GM19452 (cell line): ENCODE measurements at regions not wholly inside any gene's neighbourhood (a gene's known extent, or its start where the extent isn't known, plus 50 kb on each side); places are given as distances from the start of the nearest gene placed in this dataset.
"Not testable (repeated sequence)": the region's sequence is repeated elsewhere in the genome, so short reads cannot be mapped to it uniquely, and the experiment has no call there.

Experiments used
- ATAC-seq: cut with Tn5 transposase; IDR thresholded peaks from one replicate; pipeline ENCODE4 v1.9.1; 2021; ENCODE audit not compliant: unreplicated experiment

DNA sequence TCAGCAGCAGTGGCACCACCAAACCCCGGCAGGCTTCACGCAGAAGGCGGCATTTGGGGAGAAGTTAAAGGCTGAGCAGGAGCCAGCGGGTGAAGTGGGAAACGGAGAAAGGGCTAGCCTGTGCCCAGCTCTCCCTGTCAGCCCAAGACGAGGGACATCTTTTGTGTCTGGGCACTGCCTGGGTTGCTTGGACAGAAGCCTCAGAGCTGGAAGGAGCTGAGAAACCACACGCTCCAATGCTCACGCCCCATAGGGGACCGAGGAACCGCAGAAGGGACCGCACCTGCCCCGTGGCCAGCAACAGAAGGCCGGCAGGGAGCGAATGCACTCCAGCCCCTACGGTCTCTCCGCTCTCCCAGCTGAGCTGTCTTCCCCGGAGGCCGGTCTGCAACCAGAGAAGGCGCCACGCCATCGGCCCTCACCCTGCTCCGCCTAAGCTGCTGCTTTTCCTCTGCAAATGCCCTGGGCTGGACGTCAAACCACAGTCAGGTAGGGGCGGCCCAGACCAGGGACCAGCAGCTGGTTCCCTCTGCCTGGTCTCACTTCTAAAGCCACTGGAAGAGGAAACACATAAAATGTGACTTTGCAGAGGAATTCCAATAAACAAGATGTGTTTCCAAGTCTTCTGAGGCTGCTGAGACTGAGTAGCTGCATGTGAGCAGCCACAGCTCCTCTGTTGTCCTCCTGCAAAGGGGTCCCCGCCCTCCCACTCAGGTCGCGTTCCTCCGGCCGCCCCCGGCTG lies 182.4 kb upstream of the ZNF469 start:
- not testable (repeated sequence) for ATAC-seq

GRCh38 chr16:88200896-88201185 lies 181.9 kb upstream of the ZNF469 start:
- no peak for ATAC-seq

GRCh38 chr16:88201611-88202010 lies 181.1 kb upstream of the ZNF469 start:
- not testable (repeated sequence) for ATAC-seq

- ATAC-seq, result no peak
These were observed 180.5 kb upstream of the ZNF469 start for GRCh38 chr16:88202207-88202745.

DNA sequence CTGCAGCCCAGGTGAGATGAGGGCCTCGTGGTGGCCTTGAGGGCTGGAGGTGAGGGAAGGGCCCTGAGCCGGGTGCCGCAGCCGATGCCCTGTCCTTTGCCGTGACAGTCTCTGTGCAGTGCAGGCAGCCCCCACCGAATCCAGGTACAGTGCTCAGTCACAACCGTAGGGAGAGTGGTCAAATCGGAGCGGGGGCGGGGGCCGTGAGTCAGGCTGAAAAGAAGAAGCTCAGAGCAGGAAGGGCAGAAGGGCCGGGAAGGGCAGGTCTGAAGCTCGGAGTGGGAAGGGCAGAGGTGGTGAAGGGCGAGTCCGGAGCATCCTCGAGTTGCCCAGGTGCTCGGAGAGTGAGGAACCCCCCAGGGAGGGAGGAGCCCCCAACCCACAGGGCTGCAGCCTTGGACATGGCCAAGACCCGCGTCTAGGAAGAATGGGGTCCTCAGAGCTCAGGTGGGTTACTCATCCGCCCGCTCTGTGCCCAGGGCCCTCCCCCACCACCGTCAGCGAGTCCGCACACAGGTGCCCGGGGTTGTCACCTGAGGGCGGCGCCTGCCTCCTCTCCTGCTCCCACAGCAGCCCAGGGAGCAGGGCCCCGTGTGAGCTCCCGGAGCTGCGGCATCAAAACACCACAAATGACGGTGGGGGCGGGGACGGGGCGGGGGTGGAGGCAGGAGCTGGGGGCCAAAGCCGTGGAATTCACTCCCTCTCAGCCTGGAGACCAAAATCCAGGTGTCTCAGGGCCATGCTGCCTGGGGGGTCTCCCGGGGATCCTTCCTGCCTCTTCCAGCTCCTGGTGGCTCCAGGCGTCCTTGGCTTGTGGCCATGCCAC lies 179.7 kb upstream of the ZNF469 start:
- ATAC-seq, result not testable (repeated sequence)

DNA sequence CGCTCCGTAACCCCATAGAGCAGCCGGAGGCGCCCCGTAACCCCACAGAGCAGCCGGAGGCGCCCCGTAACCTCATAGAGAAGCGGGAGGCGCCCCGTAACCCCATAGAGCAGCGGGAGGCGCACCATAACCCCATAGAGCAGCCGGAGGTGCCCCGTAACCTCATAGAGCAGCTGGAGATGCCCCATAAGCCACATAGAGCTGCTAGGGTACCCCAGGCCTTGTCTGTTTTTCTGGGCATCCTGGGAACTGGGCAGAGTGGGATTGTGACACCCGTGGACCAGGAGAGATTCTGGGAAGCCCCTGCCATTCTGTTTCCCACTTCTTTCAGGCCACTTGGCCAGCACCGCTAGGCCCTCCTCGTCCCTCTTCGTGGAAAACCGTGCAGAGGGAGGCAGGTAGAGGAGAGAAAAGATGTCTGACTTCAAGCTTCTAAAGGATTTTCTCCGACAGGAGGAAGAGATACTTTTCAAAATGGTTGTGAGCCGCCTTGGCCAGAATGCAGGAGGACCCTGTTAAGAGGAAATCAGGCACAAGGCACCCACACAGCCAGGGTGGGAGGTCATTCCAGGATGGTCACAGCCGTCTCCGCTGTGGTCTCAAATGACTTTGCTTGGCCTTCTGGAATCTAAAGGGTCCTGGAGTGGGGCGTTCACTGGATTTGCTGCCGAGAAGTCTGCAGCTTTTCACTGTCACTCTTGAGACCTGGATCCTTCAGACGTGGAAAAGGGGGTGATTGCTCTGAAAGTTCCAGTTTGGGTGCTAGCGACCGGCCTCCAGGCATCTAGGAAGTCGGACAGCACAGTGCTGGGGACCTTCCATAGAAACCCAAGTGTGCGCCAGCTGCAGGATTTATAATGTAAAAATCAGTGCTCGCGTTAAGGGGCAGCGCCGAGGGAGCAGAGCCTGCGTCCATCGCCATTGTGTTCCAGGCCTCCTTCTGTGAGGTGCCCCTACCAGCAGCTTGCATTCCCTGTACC lies 178.3 kb upstream of the ZNF469 start:
- ATAC-seq, result not testable (repeated sequence)

- ATAC-seq, result not testable (repeated sequence)
These were observed 177.3 kb upstream of the ZNF469 start for GRCh38 chr16:88205482-88205881.

DNA sequence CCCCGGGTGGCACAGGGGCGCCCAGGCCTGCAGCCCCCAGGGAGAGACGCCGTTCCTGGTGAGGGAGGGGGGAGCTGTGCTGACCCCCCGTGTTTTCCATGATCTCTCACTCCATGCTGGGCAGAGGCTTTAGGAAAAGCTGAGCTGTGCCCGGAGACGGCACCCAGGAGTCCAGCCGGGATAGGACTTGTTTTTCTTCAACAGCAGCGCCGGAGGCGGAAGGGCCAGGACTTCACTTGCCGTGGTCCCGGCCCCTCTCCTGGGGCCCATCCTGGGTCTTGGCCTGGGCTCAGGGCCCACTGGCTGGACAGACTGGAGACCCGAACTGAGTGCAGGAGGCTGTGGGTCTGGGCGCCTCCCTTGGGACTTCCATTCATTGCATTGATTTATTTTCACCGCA lies 176.8 kb upstream of the ZNF469 start:
- not testable (repeated sequence) for ATAC-seq

DNA sequence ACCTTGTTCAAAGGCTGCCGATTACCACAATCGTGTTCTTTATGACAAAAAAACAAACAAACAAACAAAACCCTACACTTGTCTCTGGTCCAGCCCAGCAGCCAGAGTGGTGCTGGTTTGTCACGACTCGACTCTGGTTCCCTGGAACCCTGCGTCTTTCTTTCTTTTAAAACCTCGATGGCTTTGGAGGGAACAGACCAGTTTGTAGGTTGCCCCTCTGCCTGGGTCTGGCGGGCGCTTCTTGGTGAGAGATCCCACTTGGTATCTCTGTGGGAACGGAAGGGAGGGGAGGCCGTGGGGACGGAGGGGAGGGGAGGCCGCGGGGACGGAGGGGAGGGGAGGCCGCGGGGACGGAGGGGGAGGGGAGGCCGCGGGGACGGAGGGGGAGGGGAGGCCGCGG lies 176.2 kb upstream of the ZNF469 start:
- not testable (repeated sequence) for ATAC-seq

- no peak for ATAC-seq
These were observed 174.6 kb upstream of the ZNF469 start for GRCh38 chr16:88208112-88208511.

GRCh38 chr16:88208776-88209175 lies 174.0 kb upstream of the ZNF469 start:
- ATAC-seq, result not testable (repeated sequence)

DNA sequence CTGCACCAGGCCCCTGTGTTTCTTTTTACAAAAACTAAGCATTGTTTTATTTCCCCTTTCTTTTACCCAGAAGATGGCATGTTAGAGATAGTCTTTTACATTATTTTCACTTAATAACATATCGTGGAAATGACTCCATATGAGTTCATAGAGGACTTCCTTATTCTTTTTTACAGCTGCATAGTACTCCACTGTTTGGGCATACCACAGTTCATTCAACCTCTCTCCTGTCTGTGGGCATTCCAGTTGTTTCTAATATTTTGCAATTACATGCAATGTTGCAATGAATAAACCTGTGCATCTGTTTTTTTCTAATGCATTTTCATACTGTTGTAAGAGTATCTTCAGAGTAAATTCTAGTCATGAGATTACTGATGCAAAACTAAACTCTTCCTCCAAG lies 173.2 kb upstream of the ZNF469 start:
- ATAC-seq, result not testable (repeated sequence)

- not testable (repeated sequence) for ATAC-seq
These were observed 168.8 kb upstream of the ZNF469 start for GRCh38 chr16:88213937-88214336.

DNA sequence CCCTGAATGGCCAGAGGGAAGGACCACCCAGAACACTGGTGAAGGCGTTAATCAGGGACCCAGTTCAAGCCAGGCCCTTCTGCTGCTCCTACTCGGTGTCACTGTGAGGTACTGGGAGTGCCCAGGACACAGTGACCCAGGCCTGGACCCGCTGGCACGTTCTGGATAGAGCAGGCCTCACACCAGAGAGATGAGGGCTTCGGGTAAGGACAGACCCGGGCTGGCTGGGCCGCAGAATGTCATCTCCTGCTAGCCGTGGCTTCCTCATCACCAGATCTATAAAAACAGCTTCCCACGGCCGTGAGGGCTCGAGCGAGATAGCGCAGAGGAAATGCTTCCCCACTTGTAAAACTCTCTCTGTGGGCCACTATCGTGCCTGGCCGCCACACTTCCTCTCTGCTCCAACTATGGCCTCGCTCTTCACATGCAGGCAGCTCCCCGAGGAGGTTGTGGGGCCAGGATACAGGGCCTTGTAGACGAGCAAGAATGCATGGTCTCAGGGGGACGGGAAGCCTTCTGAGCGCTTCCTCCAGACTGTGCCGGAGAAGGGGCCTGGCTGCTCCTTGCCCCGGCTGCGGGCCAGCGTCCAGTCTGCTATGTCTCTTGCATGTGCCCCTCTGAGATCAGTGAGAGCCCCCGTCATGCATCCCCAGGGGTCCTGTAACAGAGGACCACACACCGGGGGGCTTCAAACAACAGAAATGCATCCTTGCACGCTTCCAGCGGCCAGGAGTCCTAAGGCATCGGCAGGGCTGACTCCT lies 161.6 kb upstream of the ZNF469 start:
- ATAC-seq, result not testable (repeated sequence)

GRCh38 chr16:88223696-88224095 lies 159.1 kb upstream of the ZNF469 start:
- ATAC-seq, result not testable (repeated sequence)

DNA sequence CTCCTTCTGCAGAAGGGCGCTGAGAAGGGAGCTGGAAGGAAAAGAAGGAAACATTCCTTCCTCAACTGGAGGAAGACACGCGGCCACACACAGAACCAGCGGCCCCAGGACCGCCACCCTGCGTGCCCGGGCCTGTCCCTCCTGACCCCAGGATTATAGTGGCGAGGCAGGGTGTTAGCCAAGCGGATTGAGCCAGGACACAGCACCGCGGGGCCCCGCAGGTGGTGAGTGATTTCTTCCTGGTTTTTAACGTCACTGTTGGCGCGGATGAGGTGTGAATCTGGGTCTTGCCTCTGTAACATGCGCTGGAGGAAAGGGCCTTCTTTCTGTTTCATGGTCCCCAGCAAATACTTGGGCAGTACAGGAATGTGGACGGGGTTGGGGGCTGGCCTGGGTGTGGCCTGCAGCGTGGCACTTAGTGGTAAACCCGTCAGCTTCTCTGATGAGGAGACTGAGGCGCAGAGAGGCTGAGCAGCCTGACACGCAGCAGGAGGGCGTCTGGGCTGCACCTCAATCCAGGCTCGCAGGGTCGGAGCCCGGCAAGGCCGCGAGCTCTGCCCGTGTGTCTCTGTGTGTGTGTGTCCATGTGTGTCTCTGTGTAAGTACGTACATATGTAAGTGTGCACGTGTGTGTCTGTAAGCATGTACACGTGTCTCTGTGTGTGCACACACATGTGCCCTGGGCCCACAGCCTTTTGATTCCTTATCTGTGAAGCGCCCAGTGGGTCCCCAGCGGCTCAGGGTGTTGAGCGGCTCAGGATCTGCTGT lies 158.4 kb upstream of the ZNF469 start:
- not testable (repeated sequence) for ATAC-seq

- not testable (repeated sequence) for ATAC-seq
These were observed 157.0 kb upstream of the ZNF469 start for GRCh38 chr16:88225640-88226230.

DNA sequence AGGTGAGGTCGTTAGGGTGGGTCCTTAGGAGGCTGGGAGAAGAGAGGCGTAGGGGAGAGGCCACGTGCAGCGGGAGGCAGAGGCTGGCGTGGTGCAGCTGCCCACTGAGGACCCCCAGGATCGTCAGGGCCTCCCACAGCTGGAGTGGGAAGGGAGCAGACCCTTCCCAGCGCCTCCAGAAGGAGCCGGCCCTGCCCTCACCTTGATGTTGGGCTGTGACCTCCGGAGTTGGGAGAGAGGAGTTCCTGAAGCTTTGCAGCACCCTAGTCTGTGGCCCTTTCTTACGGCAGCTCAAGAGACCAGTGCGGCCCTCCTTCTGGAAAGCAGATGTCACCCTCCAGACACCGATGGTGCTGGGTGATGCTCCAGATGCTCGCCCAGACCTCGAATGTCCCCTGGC lies 156.5 kb upstream of the ZNF469 start:
- not testable (repeated sequence) for ATAC-seq
